GM21390 (cell line): ENCODE measurements at regions not wholly inside any gene's neighbourhood (a gene's known extent, or its start where the extent isn't known, plus 50 kb on each side); places are given as distances from the start of the nearest gene placed in this dataset.

ENCODE experiments used
- ATAC-seq: cut with Tn5 transposase; IDR thresholded peaks from one replicate; pipeline ENCODE4 v1.9.1; 2021; ENCODE audit not compliant: unreplicated experiment

- no peak for ATAC-seq
Observed at GRCh38 chr1:87903242-87903641, 574.6 kb downstream of the LMO4 start.

GRCh38 chr1:87904651-87905050 is 576.0 kb downstream of the LMO4 start:
- ATAC-seq = no peak

- ATAC-seq = no peak
Observed at GRCh38 chr1:87905651-87906050, 577.0 kb downstream of the LMO4 start.

GRCh38 chr1:87906078-87906477 is 577.4 kb downstream of the LMO4 start:
- ATAC-seq = no peak

GRCh38 chr1:87913361-87913760 is 584.7 kb downstream of the LMO4 start:
- no peak for ATAC-seq

- ATAC-seq = no peak
Observed at GRCh38 chr1:87914396-87914795, 585.7 kb downstream of the LMO4 start.

GRCh38 chr1:87915771-87916170 is 587.1 kb downstream of the LMO4 start:
- ATAC-seq = no peak

GRCh38 chr1:87916965-87917364 is 588.3 kb downstream of the LMO4 start:
- ATAC-seq = no peak

GRCh38 chr1:87918398-87918797 is 589.7 kb downstream of the LMO4 start:
- ATAC-seq = no peak

GRCh38 chr1:87922885-87923284 is 594.2 kb downstream of the LMO4 start:
- ATAC-seq = no peak

GRCh38 chr1:87926131-87926830 is 597.6 kb downstream of the LMO4 start:
- no peak for ATAC-seq

- no peak for ATAC-seq
Observed at GRCh38 chr1:87926921-87927320, 598.2 kb downstream of the LMO4 start.

- no peak for ATAC-seq
Observed at GRCh38 chr1:87927391-87928280, 599.0 kb downstream of the LMO4 start.

GRCh38 chr1:87928623-87929022 is 599.9 kb downstream of the LMO4 start:
- ATAC-seq = no peak

- ATAC-seq = no peak
Observed at GRCh38 chr1:87929906-87930305, 601.2 kb downstream of the LMO4 start.

GRCh38 chr1:87930796-87931195 is 602.1 kb downstream of the LMO4 start:
- ATAC-seq = no peak

GRCh38 chr1:87933171-87933570 is 604.5 kb downstream of the LMO4 start:
- ATAC-seq = no peak

- ATAC-seq = no peak
Observed at GRCh38 chr1:87935130-87935529, 606.5 kb downstream of the LMO4 start.

- no peak for ATAC-seq
Observed at GRCh38 chr1:87937831-87938395, 609.2 kb downstream of the LMO4 start.

GRCh38 chr1:87938631-87939030 is 610.0 kb downstream of the LMO4 start:
- no peak for ATAC-seq

- ATAC-seq = no peak
Observed at GRCh38 chr1:87939444-87939843, 610.8 kb downstream of the LMO4 start.

GRCh38 chr1:87940421-87940820 is 611.7 kb downstream of the LMO4 start:
- ATAC-seq = no peak
